NCI-H1092 treated with DMSO at 0.1 percent for 48 hours (cell line): ENCODE measurements at regions not wholly inside any gene's neighbourhood (a gene's known extent, or its start where the extent isn't known, plus 50 kb on each side); places are given as distances from the start of the nearest gene placed in this dataset.

Experiments used
- DNase-seq: peaks from one replicate; lab custom pipeline; 2025; lab: John Stamatoyannopoulos, UW

GRCh38 chr6:105849746-105850145, 236.4 kb upstream of the PRDM1 start:
- no peak for DNase-seq

- DNase-seq, result no peak
Measured at GRCh38 chr6:105847433-105847832, 238.7 kb upstream of the PRDM1 start.

- DNase-seq, result no peak
Measured at GRCh38 chr6:105844275-105844883, 241.8 kb upstream of the PRDM1 start.

- no peak for DNase-seq
Measured at GRCh38 chr6:105839266-105839665, 246.9 kb upstream of the PRDM1 start.

GRCh38 chr6:105838171-105838570, 248.0 kb upstream of the PRDM1 start:
- DNase-seq, result no peak

- DNase-seq, result no peak
Measured at GRCh38 chr6:105836889-105837288, 249.2 kb upstream of the PRDM1 start.

- DNase-seq, result no peak
Measured at GRCh38 chr6:105836379-105836778, 249.8 kb upstream of the PRDM1 start.

GRCh38 chr6:105835373-105835772, 250.8 kb upstream of the PRDM1 start:
- no peak for DNase-seq

GRCh38 chr6:105833959-105834947, 251.9 kb upstream of the PRDM1 start:
- DNase-seq, result no peak

- DNase-seq, result no peak
Measured at GRCh38 chr6:105832313-105832761, 253.8 kb upstream of the PRDM1 start.

- no peak for DNase-seq
Measured at GRCh38 chr6:105831311-105832097, 254.6 kb upstream of the PRDM1 start.

- DNase-seq, result no peak
Measured at GRCh38 chr6:105825210-105825609, 260.9 kb upstream of the PRDM1 start.

- DNase-seq, result no peak
Measured at GRCh38 chr6:105824732-105825131, 261.4 kb upstream of the PRDM1 start.

GRCh38 chr6:105821777-105822176, 264.4 kb upstream of the PRDM1 start:
- no peak for DNase-seq

- no peak for DNase-seq
Measured at GRCh38 chr6:105821027-105821426, 265.1 kb upstream of the PRDM1 start.

- no peak for DNase-seq
Measured at GRCh38 chr6:105819745-105820144, 266.4 kb upstream of the PRDM1 start.

GRCh38 chr6:105818505-105818904, 267.6 kb upstream of the PRDM1 start:
- DNase-seq, result no peak

- DNase-seq, result no peak
Measured at GRCh38 chr6:105817961-105818360, 268.2 kb upstream of the PRDM1 start.

GRCh38 chr6:105817370-105817769, 268.8 kb upstream of the PRDM1 start:
- no peak for DNase-seq

- DNase-seq, result no peak
Measured at GRCh38 chr6:105816847-105817246, 269.3 kb upstream of the PRDM1 start.

GRCh38 chr6:105815661-105816555, 270.2 kb upstream of the PRDM1 start:
- no peak for DNase-seq
